Endodermal cell (in vitro differentiated cells): ENCODE measurements at regions not wholly inside any gene's neighbourhood (a gene's known extent, or its start where the extent isn't known, plus 50 kb on each side); places are given as distances from the start of the nearest gene placed in this dataset.

Source experiments
- DNase-seq: peaks from one replicate; pipeline ENCODE4 v3.0.0-alpha.2; 2017
- H3K27ac ChIP-seq: 2 replicates; pipeline ENCODE4 v1.5.1; 2013; ENCODE audit warnings: mild to moderate bottlenecking, low read depth, low read length, moderate library complexity
- H3K27me3 ChIP-seq: 2 replicates; pipeline ENCODE4 v1.6.1; 2013; ENCODE audit warnings: mild to moderate bottlenecking, low read length, moderate library complexity; ENCODE audit not compliant: insufficient read depth, control insufficient read depth, poor library complexity, severe bottlenecking
- H3K36me3 ChIP-seq: 2 replicates; pipeline ENCODE4 v1.7.0; 2013; ENCODE audit warnings: mild to moderate bottlenecking, low read length, moderate library complexity; ENCODE audit not compliant: control insufficient read depth, insufficient read depth
- H3K4me1 ChIP-seq: one replicate; pipeline ENCODE4 v1.7.0; 2013; ENCODE audit warnings: low read length; ENCODE audit not compliant: control insufficient read depth, insufficient read depth
- H3K4me3 ChIP-seq: 2 replicates; pipeline ENCODE4 v1.5.1; 2013; ENCODE audit warnings: mild to moderate bottlenecking, low read length, moderate library complexity
- H3K9ac ChIP-seq: 2 replicates; pipeline ENCODE4 v1.6.1; 2013; ENCODE audit warnings: mild to moderate bottlenecking, low read length, moderate library complexity; ENCODE audit not compliant: poor library complexity, severe bottlenecking; ENCODE audit errors: extremely low read depth
- H3K9me3 ChIP-seq: 2 replicates; pipeline ENCODE4 v1.6.1; 2013; ENCODE audit warnings: mild to moderate bottlenecking, low read length, moderate library complexity; ENCODE audit not compliant: control insufficient read depth
- H3K27ac Mint-ChIP-seq: 2 replicates; pipeline ENCODE4 v1.8.0; 2020; ENCODE audit warnings: mixed read lengths
- H3K27me3 Mint-ChIP-seq: 2 replicates; pipeline ENCODE4 v1.8.0; 2021; ENCODE audit warnings: mild to moderate bottlenecking, mixed read lengths; ENCODE audit not compliant: insufficient read depth
- H3K36me3 Mint-ChIP-seq: 2 replicates; pipeline ENCODE4 v1.8.0; 2020; ENCODE audit warnings: low read depth, mixed read lengths
- H3K4me1 Mint-ChIP-seq: 2 replicates; pipeline ENCODE4 v1.8.0; 2020; ENCODE audit warnings: mixed read lengths
- H3K4me3 Mint-ChIP-seq: 2 replicates; pipeline ENCODE4 v1.8.0; 2020; ENCODE audit warnings: mild to moderate bottlenecking, moderate library complexity, mixed read lengths
- H3K9me3 Mint-ChIP-seq: 2 replicates; pipeline ENCODE4 v1.8.0; 2020; ENCODE audit warnings: mild to moderate bottlenecking, mixed read lengths
- CTCF ChIP-seq: fragments of 200-600 bp; sonication (generic); conservative IDR thresholded peaks from 2 replicates; pipeline ENCODE4 v1.5.0; 2021; ENCODE audit warnings: antibody characterized with exemption, mild to moderate bottlenecking
- WGBS, 2 experiments: methylation state at CpG; one replicate each; pipeline versions ENCODE4 v1.1.5 to v1.1.7; 2013; ENCODE audit warnings: missing lambda C conversion rate in 2 of 2, mixed read lengths in 1 of 2; ENCODE audit not compliant: insufficient coverage in 1 of 2, insufficient read length in 1 of 2; 5-methylcytosine and 5-hydroxymethylcytosine counted together

- H3K9me3 ChIP-seq: no peaks in the 10 kb centered on the region
- Mint-ChIP-seq H3K4me1 (no peaks in the 10 kb centered on the region), H3K27ac (no peak overlapping the region), H3K9me3 (no peaks in the 10 kb centered on the region), H3K36me3 (no peaks in the 10 kb centered on the region), H3K4me3 (no peak overlapping the region), H3K27me3 (no peaks in the 10 kb centered on the region)
- H3K4me1 ChIP-seq: no peaks in the 10 kb centered on the region
- no peaks in the 10 kb centered on the region for H3K27me3 ChIP-seq
- no peak overlapping the region for H3K4me3 ChIP-seq
- H3K9ac ChIP-seq: no peak overlapping the region
- WGBS, 2 experiments: 96% methylated on average over 1 of the region's 1 CpG; no CpG with 5 or more reads in 1 of the 2 experiments
- H3K36me3 ChIP-seq: no peaks in the 10 kb centered on the region
- TF ChIP-seq CTCF: no peak
- no peak for DNase-seq
- H3K27ac ChIP-seq: no peak overlapping the region
These were observed 599.1 kb upstream of the FAT3 start for GRCh38 chr11:91625495-91625894.

GRCh38 chr11:91624021-91624420, 600.6 kb upstream of the FAT3 start:
- Histone ChIP-seq H3K4me3 (no peak overlapping the region), H3K9ac (no peak overlapping the region), H3K9me3 (no peaks in the 10 kb centered on the region), H3K27me3 (no peaks in the 10 kb centered on the region), H3K4me1 (no peaks in the 10 kb centered on the region), H3K36me3 (no peaks in the 10 kb centered on the region), H3K27ac (no peak overlapping the region)
- WGBS, 2 experiments: 87 to 100% methylated on average over 2 to 5 of the region's 5 CpGs
- Mint-ChIP-seq H3K9me3 (no peaks in the 10 kb centered on the region), H3K27me3 (no peaks in the 10 kb centered on the region), H3K4me3 (no peak overlapping the region), H3K4me1 (no peaks in the 10 kb centered on the region), H3K27ac (no peak overlapping the region), H3K36me3 (no peaks in the 10 kb centered on the region)
- no peak for TF ChIP-seq CTCF
- DNase-seq: no peak

GRCh38 chr11:91608677-91609076, 615.9 kb upstream of the FAT3 start:
- Histone ChIP-seq H3K4me3 (no peak overlapping the region), H3K9ac (no peak overlapping the region), H3K27ac (no peak overlapping the region), H3K36me3 (no peaks in the 10 kb centered on the region), H3K9me3 (no peaks in the 10 kb centered on the region), H3K27me3 (no peaks in the 10 kb centered on the region), H3K4me1 (no peaks in the 10 kb centered on the region)
- Mint-ChIP-seq H3K27me3 (no peaks in the 10 kb centered on the region), H3K27ac (no peak overlapping the region), H3K9me3 (no peaks in the 10 kb centered on the region), H3K4me1 (no peaks in the 10 kb centered on the region), H3K4me3 (no peak overlapping the region), H3K36me3 (no peaks in the 10 kb centered on the region)
- 92 to 96% methylated on average over 3 of the region's 3 CpGs for WGBS, 2 experiments
- TF ChIP-seq CTCF: no peak
- DNase-seq: no peak
